ENCODE measurements at regions not wholly inside any gene's neighbourhood (a gene's known extent, or its start where the extent isn't known, plus 50 kb on each side); places are given as distances from the start of the nearest gene placed in this dataset.

GRCh38 chr18:69216321-69216720 lies 184.4 kb upstream of the DOK6 start:
- dilution Hi-C loops (cut with HindIII; ENCODE audit: low sequenced_read_pairs, unreplicated experiment) (no loop called here), in situ Hi-C loops (cut with MboI; ENCODE audit: low sequenced_read_pairs) (no loop called here), intact Hi-C loops (cut with micrococcal nuclease) (no loop called here)
- POLR2A ChIA-PET (ENCODE audit: unreplicated experiment), result no interaction called here
- Histone ChIP-seq H2AK9ac (replicated peaks; ENCODE audit: low read depth, low read length, poor library complexity) (no peak overlapping the region), H4K8ac (ENCODE audit: low read depth in 2 of 2, low read length in 2 of 2) (no peak overlapping the region), H3K27ac (ENCODE audit: insufficient read depth, low read length) (no peak overlapping the region), H2AK5ac (ENCODE audit: low read depth, low read length) (no peak overlapping the region), H3K27me3 (ENCODE audit: control insufficient read depth, insufficient read depth, low read length) (no peaks in the 10 kb centered on the region), H4K20me1 (ENCODE audit: insufficient read depth, low read length) (no peaks in the 10 kb centered on the region), H4K5ac (ENCODE audit: low read depth, low read length) (no peak overlapping the region), H3K4me3 (ENCODE audit: insufficient read depth, low read depth, low read length) (no peak overlapping the region), H3K79me1 (ENCODE audit: low read depth in 1 of 2, low read length in 2 of 2) (no peaks in the 10 kb centered on the region), H2BK15ac (ENCODE audit: low read depth, low read length) (no peak overlapping the region), H3K18ac (ENCODE audit: low read depth, low read length) (no peak overlapping the region), H3K9me1 (ENCODE audit: insufficient read depth, low read length) (no peaks in the 10 kb centered on the region), H2AFZ (replicated peaks; ENCODE audit: low read length, poor library complexity) (no peak overlapping the region), H3K9me3 (ENCODE audit: control insufficient read depth, insufficient read depth, low read length) (no peaks in the 10 kb centered on the region), H3K36me3 (ENCODE audit: control insufficient read depth, insufficient read depth, low read length) (no peaks in the 10 kb centered on the region), H3K23ac (ENCODE audit: low read depth, low read length) (no peak overlapping the region), H3K56ac (ENCODE audit: extremely low read depth, insufficient read depth, low read length) (no peak overlapping the region), H3K14ac (replicated peaks; ENCODE audit: low read depth, low read length) (no peak overlapping the region), H3K9ac (ENCODE audit: low read depth, low read length) (no peak overlapping the region), H2BK120ac (ENCODE audit: low read depth, low read length) (no peak overlapping the region), H4K91ac (ENCODE audit: insufficient read depth, low read depth, low read length) (no peak overlapping the region), H3K4me1 (ENCODE audit: control insufficient read depth, insufficient read depth, low read length) (no peaks in the 10 kb centered on the region), H3K4ac (ENCODE audit: low read depth, low read length) (no peak overlapping the region), H3K4me2 (ENCODE audit: low read depth, low read length) (no peak overlapping the region), H2BK5ac (ENCODE audit: low read depth, low read length, poor library complexity, severe bottlenecking) (no peak overlapping the region), H2BK20ac (ENCODE audit: low read depth, low read length) (no peak overlapping the region)
- no peak for ATAC-seq (ENCODE audit: low read depth)
- no peak for DNase-seq
- BruUV-seq (replicated peaks), result no TSS peak
- no peak for TF ChIP-seq MAZ (IDR thresholded peaks at IDR 0.05; ENCODE audit: borderline replicate concordance, low read depth, low read length)
- no peak for TF ChIP-seq RAD21 (IDR thresholded peaks at IDR 0.05; ENCODE audit: low read length)
- no peak for TF ChIP-seq CHD1 (IDR thresholded peaks at IDR 0.05; ENCODE audit: low read depth, low read length)
- TF ChIP-seq MAFK (IDR thresholded peaks at IDR 0.05; ENCODE audit: low read depth, low read length), result no peak
- TF ChIP-seq MXI1 (IDR thresholded peaks at IDR 0.05; ENCODE audit: borderline replicate concordance, low read depth, low read length), result no peak
- TF ChIP-seq RCOR1 (IDR thresholded peaks at IDR 0.05; ENCODE audit: insufficient replicate concordance, low read length), result no peak
- no peak for TF ChIP-seq CTCF (conservative IDR thresholded peaks at IDR 0.05; ENCODE audit: low read depth, low read length)
- CTCF ChIA-PET, result interaction anchor here (0.6 kb wide), 1 partner anchor 45 kb away, joined by 5 read pairs; no protein-coding TSS in a partner anchor
- WGBS, 2 experiments (ENCODE audit: extremely low coverage in 2 of 2, insufficient read length in 1 of 2), result no CpG with 5 or more reads among the region's 6 CpGs
